Breast epithelium (tissue), 3 donors: ENCODE measurements at regions not wholly inside any gene's neighbourhood (a gene's known extent, or its start where the extent isn't known, plus 50 kb on each side); places are given as distances from the start of the nearest gene placed in this dataset.

Experiments used
- POLR2A ChIP-seq: fragments of 450-650 bp; IDR thresholded peaks from one replicate; pipeline ENCODE4 v1.6.1; 2016; ENCODE audit warnings: antibody characterized with exemption, mild to moderate bottlenecking, moderate library complexity
- POLR2AphosphoS5 ChIP-seq, 3 donors: sonication (generic); formaldehyde crosslinking; IDR thresholded peaks; one replicate each; pipeline ENCODE4 v1.6.1; 2017; ENCODE audit warnings: antibody characterized with exemption in 3 of 3
- TF ChIP-seq, protein P1 (sequence below), 3 donors: fragments of 450-650 bp; IDR thresholded peaks; one replicate each; pipeline ENCODE4 v1.5.1; 2016 to 2017; ENCODE audit warnings: antibody characterized with exemption in 3 of 3, mild to moderate bottlenecking in 3 of 3, moderate library complexity in 3 of 3

DNA sequence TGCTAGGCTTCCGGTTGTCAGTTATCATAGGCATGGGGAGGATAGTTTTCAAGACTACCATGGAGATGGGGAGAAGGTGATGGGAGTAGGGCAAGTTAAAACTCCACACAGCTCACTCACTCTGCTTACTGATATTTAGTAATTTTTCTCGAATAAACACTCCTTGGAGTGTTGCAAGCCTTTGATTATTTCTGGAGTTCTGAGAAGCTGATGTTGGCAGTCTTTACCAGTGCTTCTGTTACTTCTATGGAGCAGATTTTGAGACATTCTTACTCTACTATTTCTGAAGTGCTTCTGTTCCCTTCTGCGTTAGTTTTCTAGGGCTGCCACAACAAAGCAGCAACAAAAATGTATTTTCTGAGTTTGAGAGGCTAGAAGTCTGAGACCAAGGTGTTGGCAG is 104.4 kb downstream of the CH25H start:
- TF ChIP-seq, protein P1, sequence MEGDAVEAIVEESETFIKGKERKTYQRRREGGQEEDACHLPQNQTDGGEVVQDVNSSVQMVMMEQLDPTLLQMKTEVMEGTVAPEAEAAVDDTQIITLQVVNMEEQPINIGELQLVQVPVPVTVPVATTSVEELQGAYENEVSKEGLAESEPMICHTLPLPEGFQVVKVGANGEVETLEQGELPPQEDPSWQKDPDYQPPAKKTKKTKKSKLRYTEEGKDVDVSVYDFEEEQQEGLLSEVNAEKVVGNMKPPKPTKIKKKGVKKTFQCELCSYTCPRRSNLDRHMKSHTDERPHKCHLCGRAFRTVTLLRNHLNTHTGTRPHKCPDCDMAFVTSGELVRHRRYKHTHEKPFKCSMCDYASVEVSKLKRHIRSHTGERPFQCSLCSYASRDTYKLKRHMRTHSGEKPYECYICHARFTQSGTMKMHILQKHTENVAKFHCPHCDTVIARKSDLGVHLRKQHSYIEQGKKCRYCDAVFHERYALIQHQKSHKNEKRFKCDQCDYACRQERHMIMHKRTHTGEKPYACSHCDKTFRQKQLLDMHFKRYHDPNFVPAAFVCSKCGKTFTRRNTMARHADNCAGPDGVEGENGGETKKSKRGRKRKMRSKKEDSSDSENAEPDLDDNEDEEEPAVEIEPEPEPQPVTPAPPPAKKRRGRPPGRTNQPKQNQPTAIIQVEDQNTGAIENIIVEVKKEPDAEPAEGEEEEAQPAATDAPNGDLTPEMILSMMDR (IDR thresholded peaks at IDR 0.05): no peak
- TF ChIP-seq POLR2AphosphoS5 (IDR thresholded peaks at IDR 0.05) (no peak), POLR2A (no peak)
